ENCODE measurements at regions not wholly inside any gene's neighbourhood (a gene's known extent, or its start where the extent isn't known, plus 50 kb on each side); places are given as distances from the start of the nearest gene placed in this dataset.

DNA sequence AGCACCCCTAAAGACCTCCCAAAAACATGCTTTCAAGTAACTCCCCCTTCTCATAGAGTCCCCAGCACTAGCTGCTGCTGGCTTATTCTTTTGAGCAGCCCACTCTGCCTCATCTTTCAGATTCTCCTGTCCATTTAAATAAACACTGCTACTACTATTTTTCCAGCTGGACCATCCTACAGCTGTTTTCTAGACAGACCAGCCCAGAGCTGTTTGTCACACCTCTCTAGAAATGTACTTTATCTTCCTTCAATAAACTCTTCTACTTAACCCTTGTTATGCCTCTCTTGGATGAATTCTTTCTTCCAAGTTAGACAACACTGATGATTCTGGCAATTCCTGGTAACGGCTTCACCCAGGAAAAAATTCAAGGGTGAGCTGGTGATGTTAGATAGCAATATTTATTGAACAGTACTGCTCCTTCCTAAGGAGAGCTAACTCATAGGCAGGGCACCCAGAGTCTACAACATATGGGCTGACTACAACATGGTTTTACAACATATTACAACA is 995.7 kb downstream of the LRFN5 start:
- ChIA-PET POLR2A (no interaction called here), CTCF (ENCODE audit: low intra/inter-chr PET ratio, low total read pairs) (no interaction called here)
- no peaks in the 10 kb centered on the region for H4K20me1 ChIP-seq (ENCODE audit: insufficient read depth, low read length)
- WGBS (ENCODE audit: low lambda C conversion rate), result 2% methylated on average over 1 of the region's 1 CpG
- H3K4me1 ChIP-seq (ENCODE audit: insufficient read depth, low read length), result no peaks in the 10 kb centered on the region
- in situ Hi-C loops (cut with HindIII; ENCODE audit: extremely low pct_ligation_motif_present, low pct_unique_long_range_greater_than_20kb) (no loop called here), intact Hi-C loops (cut with micrococcal nuclease; ENCODE audit: unreplicated experiment) (no loop called here)
- H3K79me2 ChIP-seq (ENCODE audit: insufficient read depth, low read length), result no peaks in the 10 kb centered on the region
- H3K4me3 ChIP-seq (replicated peaks in 1 of 3; ENCODE audit: insufficient read depth in 1 of 3, low read depth in 2 of 3, low read length in 3 of 3), result no peak overlapping the region
- DNase-seq (ENCODE audit: low spot score), result no peak
- no peaks in the 10 kb centered on the region for H3K27me3 ChIP-seq (ENCODE audit: control insufficient read depth in 1 of 2, insufficient read depth in 2 of 2, low read length in 2 of 2)
- peaks cover 78% of the 10 kb centered on the region for H3K9me3 ChIP-seq (ENCODE audit: low read length)
- FAIRE-seq, result no peak
- H3K36me3 ChIP-seq (replicated peaks in 1 of 2; ENCODE audit: control insufficient read depth in 1 of 2, insufficient read depth in 2 of 2, low read length in 2 of 2), result no peaks in the 10 kb centered on the region
- no peak overlapping the region for H3K9ac ChIP-seq (ENCODE audit: insufficient read depth, low read depth, low read length)
- ATAC-seq, result no peak
- no TSS peak for BruUV-seq (replicated peaks)
- no peak overlapping the region for H3K4me2 ChIP-seq (ENCODE audit: low read depth, low read length)
- H3K27ac ChIP-seq (ENCODE audit: extremely low read length, insufficient read depth, low read length), result no peak overlapping the region
- TF ChIP-seq, protein P1, sequence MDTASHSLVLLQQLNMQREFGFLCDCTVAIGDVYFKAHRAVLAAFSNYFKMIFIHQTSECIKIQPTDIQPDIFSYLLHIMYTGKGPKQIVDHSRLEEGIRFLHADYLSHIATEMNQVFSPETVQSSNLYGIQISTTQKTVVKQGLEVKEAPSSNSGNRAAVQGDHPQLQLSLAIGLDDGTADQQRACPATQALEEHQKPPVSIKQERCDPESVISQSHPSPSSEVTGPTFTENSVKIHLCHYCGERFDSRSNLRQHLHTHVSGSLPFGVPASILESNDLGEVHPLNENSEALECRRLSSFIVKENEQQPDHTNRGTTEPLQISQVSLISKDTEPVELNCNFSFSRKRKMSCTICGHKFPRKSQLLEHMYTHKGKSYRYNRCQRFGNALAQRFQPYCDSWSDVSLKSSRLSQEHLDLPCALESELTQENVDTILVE (CRISPR knock-in tag; IDR thresholded peaks at IDR 0.05), result no peak
- TF ChIP-seq, protein P2, sequence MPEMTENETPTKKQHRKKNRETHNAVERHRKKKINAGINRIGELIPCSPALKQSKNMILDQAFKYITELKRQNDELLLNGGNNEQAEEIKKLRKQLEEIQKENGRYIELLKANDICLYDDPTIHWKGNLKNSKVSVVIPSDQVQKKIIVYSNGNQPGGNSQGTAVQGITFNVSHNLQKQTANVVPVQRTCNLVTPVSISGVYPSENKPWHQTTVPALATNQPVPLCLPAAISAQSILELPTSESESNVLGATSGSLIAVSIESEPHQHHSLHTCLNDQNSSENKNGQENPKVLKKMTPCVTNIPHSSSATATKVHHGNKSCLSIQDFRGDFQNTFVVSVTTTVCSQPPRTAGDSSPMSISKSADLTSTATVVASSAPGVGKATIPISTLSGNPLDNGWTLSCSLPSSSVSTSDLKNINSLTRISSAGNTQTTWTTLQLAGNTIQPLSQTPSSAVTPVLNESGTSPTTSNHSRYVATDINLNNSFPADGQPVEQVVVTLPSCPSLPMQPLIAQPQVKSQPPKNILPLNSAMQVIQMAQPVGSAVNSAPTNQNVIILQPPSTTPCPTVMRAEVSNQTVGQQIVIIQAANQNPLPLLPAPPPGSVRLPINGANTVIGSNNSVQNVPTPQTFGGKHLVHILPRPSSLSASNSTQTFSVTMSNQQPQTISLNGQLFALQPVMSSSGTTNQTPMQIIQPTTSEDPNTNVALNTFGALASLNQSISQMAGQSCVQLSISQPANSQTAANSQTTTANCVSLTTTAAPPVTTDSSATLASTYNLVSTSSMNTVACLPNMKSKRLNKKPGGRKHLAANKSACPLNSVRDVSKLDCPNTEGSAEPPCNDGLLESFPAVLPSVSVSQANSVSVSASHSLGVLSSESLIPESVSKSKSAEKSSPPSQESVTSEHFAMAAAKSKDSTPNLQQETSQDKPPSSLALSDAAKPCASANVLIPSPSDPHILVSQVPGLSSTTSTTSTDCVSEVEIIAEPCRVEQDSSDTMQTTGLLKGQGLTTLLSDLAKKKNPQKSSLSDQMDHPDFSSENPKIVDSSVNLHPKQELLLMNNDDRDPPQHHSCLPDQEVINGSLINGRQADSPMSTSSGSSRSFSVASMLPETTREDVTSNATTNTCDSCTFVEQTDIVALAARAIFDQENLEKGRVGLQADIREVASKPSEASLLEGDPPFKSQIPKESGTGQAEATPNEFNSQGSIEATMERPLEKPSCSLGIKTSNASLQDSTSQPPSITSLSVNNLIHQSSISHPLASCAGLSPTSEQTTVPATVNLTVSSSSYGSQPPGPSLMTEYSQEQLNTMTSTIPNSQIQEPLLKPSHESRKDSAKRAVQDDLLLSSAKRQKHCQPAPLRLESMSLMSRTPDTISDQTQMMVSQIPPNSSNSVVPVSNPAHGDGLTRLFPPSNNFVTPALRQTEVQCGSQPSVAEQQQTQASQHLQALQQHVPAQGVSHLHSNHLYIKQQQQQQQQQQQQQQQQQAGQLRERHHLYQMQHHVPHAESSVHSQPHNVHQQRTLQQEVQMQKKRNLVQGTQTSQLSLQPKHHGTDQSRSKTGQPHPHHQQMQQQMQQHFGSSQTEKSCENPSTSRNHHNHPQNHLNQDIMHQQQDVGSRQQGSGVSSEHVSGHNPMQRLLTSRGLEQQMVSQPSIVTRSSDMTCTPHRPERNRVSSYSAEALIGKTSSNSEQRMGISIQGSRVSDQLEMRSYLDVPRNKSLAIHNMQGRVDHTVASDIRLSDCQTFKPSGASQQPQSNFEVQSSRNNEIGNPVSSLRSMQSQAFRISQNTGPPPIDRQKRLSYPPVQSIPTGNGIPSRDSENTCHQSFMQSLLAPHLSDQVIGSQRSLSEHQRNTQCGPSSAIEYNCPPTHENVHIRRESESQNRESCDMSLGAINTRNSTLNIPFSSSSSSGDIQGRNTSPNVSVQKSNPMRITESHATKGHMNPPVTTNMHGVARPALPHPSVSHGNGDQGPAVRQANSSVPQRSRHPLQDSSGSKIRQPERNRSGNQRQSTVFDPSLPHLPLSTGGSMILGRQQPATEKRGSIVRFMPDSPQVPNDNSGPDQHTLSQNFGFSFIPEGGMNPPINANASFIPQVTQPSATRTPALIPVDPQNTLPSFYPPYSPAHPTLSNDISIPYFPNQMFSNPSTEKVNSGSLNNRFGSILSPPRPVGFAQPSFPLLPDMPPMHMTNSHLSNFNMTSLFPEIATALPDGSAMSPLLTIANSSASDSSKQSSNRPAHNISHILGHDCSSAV (CRISPR knock-in tag; IDR thresholded peaks at IDR 0.05; ENCODE audit: borderline replicate concordance), result no peak
- TF ChIP-seq ETV6 (CRISPR knock-in tag; conservative IDR thresholded peaks at IDR 0.05) (no peak), ZNF24 (IDR thresholded peaks at IDR 0.05) (no peak), ZNF776 (CRISPR knock-in tag; IDR thresholded peaks at IDR 0.05) (no peak), TBX3 (IDR thresholded peaks at IDR 0.05; ENCODE audit: borderline replicate concordance) (no peak), ZFP90 (CRISPR knock-in tag; IDR thresholded peaks at IDR 0.05; ENCODE audit: borderline replicate concordance) (no peak), FOSL1 (CRISPR knock-in tag; IDR thresholded peaks at IDR 0.05; ENCODE audit: borderline replicate concordance) (no peak), ZNF546 (CRISPR knock-in tag; conservative IDR thresholded peaks at IDR 0.05) (no peak), PTBP1 (IDR thresholded peaks at IDR 0.05; ENCODE audit: low read depth, low read length, poor library complexity, severe bottlenecking) (no peak)
- no peak overlapping the region for H2AFZ ChIP-seq (ENCODE audit: low read length)
